ENCODE measurements at regions not wholly inside any gene's neighbourhood (a gene's known extent, or its start where the extent isn't known, plus 50 kb on each side); places are given as distances from the start of the nearest gene placed in this dataset.

DNA sequence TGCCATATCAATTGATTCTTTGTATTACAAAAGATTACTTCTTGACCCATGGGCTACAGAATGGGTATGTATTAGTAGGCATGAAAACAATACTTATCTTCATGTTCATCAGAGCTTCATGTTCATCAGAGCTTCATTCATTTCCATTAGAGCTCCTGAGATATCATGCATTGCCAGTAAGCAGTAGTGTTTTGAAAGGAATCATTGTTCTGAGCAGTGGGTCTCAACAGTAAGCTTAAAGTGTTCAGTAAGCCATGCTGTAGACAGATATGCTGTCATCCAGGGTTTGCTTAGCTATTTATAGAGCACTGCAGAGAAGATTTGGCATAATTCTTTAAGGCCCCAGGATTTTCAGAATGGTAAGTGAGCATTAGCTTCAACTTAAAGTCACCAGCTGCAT lies 596.1 kb downstream of the ZNF385D start:
- no peak overlapping the region for H3K4me3 ChIP-seq
- no peaks in the 10 kb centered on the region for H3K36me3 ChIP-seq
- no peaks in the 10 kb centered on the region for H3K27me3 ChIP-seq (replicated peaks in 1 of 7)
- intact Hi-C loops (cut with DNase I; ENCODE audit: low total_unique reads): no loop called here
- TF ChIP-seq, protein P1, sequence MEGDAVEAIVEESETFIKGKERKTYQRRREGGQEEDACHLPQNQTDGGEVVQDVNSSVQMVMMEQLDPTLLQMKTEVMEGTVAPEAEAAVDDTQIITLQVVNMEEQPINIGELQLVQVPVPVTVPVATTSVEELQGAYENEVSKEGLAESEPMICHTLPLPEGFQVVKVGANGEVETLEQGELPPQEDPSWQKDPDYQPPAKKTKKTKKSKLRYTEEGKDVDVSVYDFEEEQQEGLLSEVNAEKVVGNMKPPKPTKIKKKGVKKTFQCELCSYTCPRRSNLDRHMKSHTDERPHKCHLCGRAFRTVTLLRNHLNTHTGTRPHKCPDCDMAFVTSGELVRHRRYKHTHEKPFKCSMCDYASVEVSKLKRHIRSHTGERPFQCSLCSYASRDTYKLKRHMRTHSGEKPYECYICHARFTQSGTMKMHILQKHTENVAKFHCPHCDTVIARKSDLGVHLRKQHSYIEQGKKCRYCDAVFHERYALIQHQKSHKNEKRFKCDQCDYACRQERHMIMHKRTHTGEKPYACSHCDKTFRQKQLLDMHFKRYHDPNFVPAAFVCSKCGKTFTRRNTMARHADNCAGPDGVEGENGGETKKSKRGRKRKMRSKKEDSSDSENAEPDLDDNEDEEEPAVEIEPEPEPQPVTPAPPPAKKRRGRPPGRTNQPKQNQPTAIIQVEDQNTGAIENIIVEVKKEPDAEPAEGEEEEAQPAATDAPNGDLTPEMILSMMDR (IDR thresholded peaks at IDR 0.05 in 8 of 11, conservative IDR thresholded peaks at IDR 0.05 in 3 of 11): no peak
- TF ChIP-seq POLR2AphosphoS5 (IDR thresholded peaks at IDR 0.05): no peak
- no peak for TF ChIP-seq POLR2A (IDR thresholded peaks at IDR 0.05)
- no peak overlapping the region for H3K27ac ChIP-seq
- no peaks in the 10 kb centered on the region for H3K4me1 ChIP-seq
- no peak for DNase-seq
- peaks cover 0 to 9% (median 0%) of the 10 kb centered on the region in 8 donors for H3K9me3 ChIP-seq

DNA sequence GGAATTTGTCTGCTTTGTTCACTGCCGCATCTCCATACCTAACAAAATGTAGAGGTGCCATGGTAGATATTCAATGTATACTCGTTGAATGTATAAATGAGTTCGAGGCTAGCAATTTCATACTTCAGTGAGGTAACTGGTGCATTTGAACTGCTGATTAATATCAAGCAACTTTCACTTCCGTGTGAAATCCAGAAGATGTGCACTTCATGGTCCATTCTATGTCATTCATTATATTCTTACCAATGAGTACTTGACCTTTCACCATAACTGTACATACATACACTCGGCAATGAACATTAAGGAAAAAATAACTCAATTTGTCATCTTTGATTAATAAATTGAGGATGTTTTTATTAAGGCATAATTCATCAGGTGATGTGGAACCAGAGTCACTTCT lies 598.5 kb downstream of the ZNF385D start:
- H3K9me3 ChIP-seq: peaks cover 0 to 2% (median 0%) of the 10 kb centered on the region in 8 donors
- H3K4me1 ChIP-seq: no peaks in the 10 kb centered on the region
- no peak for TF ChIP-seq POLR2A (IDR thresholded peaks at IDR 0.05)
- no peak for TF ChIP-seq POLR2AphosphoS5 (IDR thresholded peaks at IDR 0.05)
- TF ChIP-seq, protein P1 (IDR thresholded peaks at IDR 0.05 in 8 of 11, conservative IDR thresholded peaks at IDR 0.05 in 3 of 11): no peak
- no peaks in the 10 kb centered on the region for H3K36me3 ChIP-seq
- DNase-seq: no peak
- intact Hi-C loops (cut with DNase I; ENCODE audit: low total_unique reads): no loop called here
- H3K27me3 ChIP-seq (replicated peaks in 1 of 7): no peaks in the 10 kb centered on the region
- WGBS, 5 donors: 61 to 79% (median 77%) methylated on average over 5 of the region's 5 CpGs
- no peak overlapping the region for H3K27ac ChIP-seq
- H3K4me3 ChIP-seq: no peak overlapping the region

DNA sequence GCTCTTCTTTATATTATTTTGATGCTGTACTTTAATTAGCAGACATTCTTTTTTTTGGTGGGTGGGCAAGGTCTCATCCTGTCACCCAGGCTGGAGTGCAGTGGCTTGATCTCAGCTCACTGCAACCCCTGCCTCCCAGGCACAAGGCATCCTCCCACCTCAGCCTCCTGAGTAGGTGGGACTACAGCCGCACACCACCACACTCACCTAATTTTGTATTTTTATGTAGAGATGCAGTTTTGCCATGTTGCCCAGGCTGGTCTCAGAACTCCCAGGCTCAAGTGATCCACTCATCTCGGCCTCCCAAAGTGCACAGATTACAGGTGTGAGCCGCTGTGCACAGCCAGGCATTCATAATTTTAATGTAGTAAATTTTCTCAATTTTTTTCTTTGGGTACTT lies 608.1 kb downstream of the ZNF385D start:
- Histone ChIP-seq H3K4me1 (no peaks in the 10 kb centered on the region), H3K4me3 (no peak overlapping the region), H3K27ac (no peak overlapping the region), H3K27me3 (replicated peaks in 1 of 7) (no peaks in the 10 kb centered on the region), H3K9me3 (peaks cover 0 to 23% (median 7%) of the 10 kb centered on the region in 8 donors), H3K36me3 (no peaks in the 10 kb centered on the region)
- WGBS, 5 donors: 75 to 94% (median 89%) methylated on average over 3 of the region's 3 CpGs
- intact Hi-C loops (cut with DNase I; ENCODE audit: low total_unique reads): no loop called here
- no peak for DNase-seq
- TF ChIP-seq POLR2A (IDR thresholded peaks at IDR 0.05) (no peak), POLR2AphosphoS5 (IDR thresholded peaks at IDR 0.05) (no peak)
- TF ChIP-seq, protein P1 (IDR thresholded peaks at IDR 0.05 in 8 of 11, conservative IDR thresholded peaks at IDR 0.05 in 3 of 11): no peak

DNA sequence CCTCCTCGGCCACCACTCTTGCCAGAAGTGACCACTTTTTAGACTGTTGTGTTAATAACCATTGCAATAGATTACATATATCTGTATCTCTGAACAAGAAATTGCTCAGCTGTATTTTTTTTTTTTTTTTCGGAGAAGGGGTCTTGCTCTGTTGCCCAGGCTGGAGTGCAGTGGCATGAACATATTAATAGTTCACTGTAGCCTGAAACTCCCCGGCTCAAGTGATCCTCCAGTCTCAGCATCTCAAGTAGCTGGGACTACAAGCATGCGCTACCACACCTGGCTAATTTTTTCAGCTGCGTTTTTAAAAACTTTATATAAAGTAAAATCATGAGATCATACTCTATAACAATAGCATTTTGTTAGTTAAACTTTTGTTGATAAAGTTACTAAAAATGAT lies 609.0 kb downstream of the ZNF385D start:
- intact Hi-C loops (cut with DNase I; ENCODE audit: low total_unique reads): no loop called here
- TF ChIP-seq POLR2A (IDR thresholded peaks at IDR 0.05) (no peak), POLR2AphosphoS5 (IDR thresholded peaks at IDR 0.05) (no peak)
- TF ChIP-seq, protein P1 (IDR thresholded peaks at IDR 0.05 in 8 of 11, conservative IDR thresholded peaks at IDR 0.05 in 3 of 11): no peak
- 79 to 96% (median 93%) methylated on average over 5 of the region's 5 CpGs for WGBS, 5 donors
- Histone ChIP-seq H3K9me3 (peaks cover 0 to 23% (median 7%) of the 10 kb centered on the region in 8 donors), H3K4me3 (no peak overlapping the region), H3K27me3 (replicated peaks in 1 of 7) (no peaks in the 10 kb centered on the region), H3K36me3 (no peaks in the 10 kb centered on the region), H3K4me1 (no peaks in the 10 kb centered on the region), H3K27ac (no peak overlapping the region)
- no peak for DNase-seq

All from spleen (tissue), 11 donors.